GM12873 (cell line): ENCODE measurements at regions not wholly inside any gene's neighbourhood (a gene's known extent, or its start where the extent isn't known, plus 50 kb on each side); places are given as distances from the start of the nearest gene placed in this dataset.

Source experiments
- CTCF ChIP-seq: IDR thresholded peaks from 2 replicates; pipeline ENCODE4 v1.5.1; 2012; ENCODE audit warnings: low read depth, mild to moderate bottlenecking, moderate library complexity, low read length, control low read depth; ENCODE audit not compliant: insufficient read depth; ENCODE audit errors: missing control alignments

- no peak for TF ChIP-seq CTCF
Measured at GRCh38 chr1:30388386-30388785, 335.0 kb downstream of the MATN1 start.

- no peak for TF ChIP-seq CTCF
Measured at GRCh38 chr1:30386156-30386926, 337.0 kb downstream of the MATN1 start.

GRCh38 chr1:30385246-30385995 is 338.0 kb downstream of the MATN1 start:
- TF ChIP-seq CTCF = no peak

GRCh38 chr1:30384286-30385245 is 338.8 kb downstream of the MATN1 start:
- TF ChIP-seq CTCF = no peak

- TF ChIP-seq CTCF = no peak
Measured at GRCh38 chr1:30383221-30383711, 340.1 kb downstream of the MATN1 start.

- TF ChIP-seq CTCF = no peak
Measured at GRCh38 chr1:30382496-30382895, 340.9 kb downstream of the MATN1 start.
